Esophagus muscularis mucosa (tissue), 4 donors: ENCODE measurements at regions not wholly inside any gene's neighbourhood (a gene's known extent, or its start where the extent isn't known, plus 50 kb on each side); places are given as distances from the start of the nearest gene placed in this dataset.

Source experiments
- DNase-seq: peaks from one replicate; pipeline ENCODE4 v3.0.0-alpha.2; 2017; ENCODE audit errors: extremely low spot score
- H3K27ac ChIP-seq, 4 donors: fragments of 200-600 bp; sonication (generic); replicated peaks in 1 of 4; 1 replicate in 3 of 4; 2 replicates in 1 of 4; pipeline ENCODE4 v1.5.1; 2016 to 2019; ENCODE audit warnings: mild to moderate bottlenecking in 1 of 4
- H3K27me3 ChIP-seq, 4 donors: fragments of 200-600 bp; sonication (generic); one replicate each; pipeline versions ENCODE4 v1.5.1 to v1.6.0; 2016 to 2019
- H3K36me3 ChIP-seq, 4 donors: fragments of 200-600 bp; sonication (generic); one replicate each; pipeline ENCODE4 v1.5.1; 2016 to 2019
- H3K4me1 ChIP-seq, 4 donors: fragments of 200-600 bp; sonication (generic); one replicate each; pipeline ENCODE4 v1.5.1; 2016 to 2019
- H3K4me3 ChIP-seq, 4 donors: fragments of 200-600 bp; sonication (generic); 1 replicate in 2 of 4; 2 replicates in 2 of 4; pipeline ENCODE4 v1.5.1; 2016 to 2019; ENCODE audit warnings: mild to moderate bottlenecking in 4 of 4, moderate library complexity in 1 of 4
- H3K9me3 ChIP-seq, 4 donors: fragments of 200-600 bp; sonication (generic); 1 replicate in 3 of 4; 2 replicates in 1 of 4; pipeline ENCODE4 v1.5.1; 2016 to 2019
- CTCF ChIP-seq, 3 experiments: fragments of 200-600 bp in 2 of 3; fragments of 450-650 bp in 1 of 3; sonication (generic) in 2 of 3; IDR thresholded peaks; one replicate each; pipeline ENCODE4 v1.5.1; 2017 to 2019; ENCODE audit warnings: antibody characterized with exemption in 3 of 3, mild to moderate bottlenecking in 2 of 3, moderate library complexity in 1 of 3
- EP300 ChIP-seq: sonication (generic); formaldehyde crosslinking; IDR thresholded peaks from one replicate; pipeline ENCODE4 v1.6.1; 2017; ENCODE audit warnings: antibody characterized with exemption
- POLR2A ChIP-seq: fragments of 450-650 bp; IDR thresholded peaks from one replicate; pipeline ENCODE4 v1.6.1; 2017; ENCODE audit warnings: antibody characterized with exemption, moderate library complexity, mild to moderate bottlenecking, low read depth
- POLR2AphosphoS5 ChIP-seq, 2 donors: sonication (generic); formaldehyde crosslinking; IDR thresholded peaks; one replicate each; pipeline ENCODE4 v1.6.1; 2017; ENCODE audit warnings: antibody characterized with exemption in 2 of 2
- WGBS: methylation state at CpG from one replicate; pipeline ENCODE4 v1.1.5; 2018; 5-methylcytosine and 5-hydroxymethylcytosine counted together
- intact Hi-C: fragments of 100-400 bp; cut with DNase I; formaldehyde crosslinking; loops from one replicate; pipeline ENCODE4 v1.15.1; 2023

- TF ChIP-seq POLR2AphosphoS5 (IDR thresholded peaks at IDR 0.05) (no peak), CTCF (IDR thresholded peaks at IDR 0.05) (no peak), POLR2A (no peak), EP300 (no peak)
- WGBS = 49% methylated on average over 5 of the region's 5 CpGs
- Histone ChIP-seq H3K4me3 (no peak overlapping the region), H3K27ac (no peak overlapping the region), H3K9me3 (no peaks in the 10 kb centered on the region), H3K36me3 (no peaks in the 10 kb centered on the region), H3K27me3 (no peaks in the 10 kb centered on the region), H3K4me1 (no peaks in the 10 kb centered on the region)
- intact Hi-C loops = no loop called here
- no peak for DNase-seq
These were observed 305.3 kb upstream of the RGS17 start for GRCh38 chr6:153436351-153436750.

GRCh38 chr6:153435787-153436186 lies 304.7 kb upstream of the RGS17 start:
- no peak overlapping the region for H3K4me3 ChIP-seq
- DNase-seq = no peak
- no peak overlapping the region for H3K27ac ChIP-seq
- no peaks in the 10 kb centered on the region for H3K27me3 ChIP-seq
- TF ChIP-seq POLR2AphosphoS5 (IDR thresholded peaks at IDR 0.05) (no peak), CTCF (IDR thresholded peaks at IDR 0.05) (no peak), EP300 (no peak), POLR2A (no peak)
- intact Hi-C loops = no loop called here
- no peaks in the 10 kb centered on the region for H3K9me3 ChIP-seq
- no peaks in the 10 kb centered on the region for H3K4me1 ChIP-seq
- no peaks in the 10 kb centered on the region for H3K36me3 ChIP-seq

- DNase-seq = no peak
- H3K4me1 ChIP-seq = no peaks in the 10 kb centered on the region
- intact Hi-C loops = no loop called here
- no peaks in the 10 kb centered on the region for H3K9me3 ChIP-seq
- TF ChIP-seq POLR2A (no peak), POLR2AphosphoS5 (IDR thresholded peaks at IDR 0.05) (no peak), CTCF (IDR thresholded peaks at IDR 0.05) (no peak), EP300 (no peak)
- no peak overlapping the region for H3K4me3 ChIP-seq
- WGBS = 60% methylated on average over 2 of the region's 2 CpGs
- no peak overlapping the region for H3K27ac ChIP-seq
- no peaks in the 10 kb centered on the region for H3K27me3 ChIP-seq
- no peaks in the 10 kb centered on the region for H3K36me3 ChIP-seq
These were observed 294.5 kb upstream of the RGS17 start for GRCh38 chr6:153425536-153425935.

GRCh38 chr6:153424719-153425400 lies 293.8 kb upstream of the RGS17 start:
- 55% methylated on average over 5 of the region's 5 CpGs for WGBS
- H3K36me3 ChIP-seq = no peaks in the 10 kb centered on the region
- no peaks in the 10 kb centered on the region for H3K9me3 ChIP-seq
- H3K4me3 ChIP-seq = no peak overlapping the region
- intact Hi-C loops = no loop called here
- DNase-seq = no peak
- no peak for TF ChIP-seq POLR2AphosphoS5 (IDR thresholded peaks at IDR 0.05)
- no peak for TF ChIP-seq CTCF (IDR thresholded peaks at IDR 0.05)
- TF ChIP-seq EP300 = no peak
- no peak for TF ChIP-seq POLR2A
- H3K4me1 ChIP-seq = no peaks in the 10 kb centered on the region
- H3K27ac ChIP-seq = no peak overlapping the region
- no peaks in the 10 kb centered on the region for H3K27me3 ChIP-seq

GRCh38 chr6:153412519-153412918 lies 281.4 kb upstream of the RGS17 start:
- Histone ChIP-seq H3K4me1 (no peaks in the 10 kb centered on the region), H3K4me3 (no peak overlapping the region), H3K36me3 (no peaks in the 10 kb centered on the region), H3K9me3 (no peaks in the 10 kb centered on the region), H3K27ac (no peak overlapping the region), H3K27me3 (no peaks in the 10 kb centered on the region)
- intact Hi-C loops = no loop called here
- 82% methylated on average over 1 of the region's 1 CpG for WGBS
- no peak for TF ChIP-seq POLR2A
- TF ChIP-seq EP300 = no peak
- no peak for TF ChIP-seq CTCF (IDR thresholded peaks at IDR 0.05)
- TF ChIP-seq POLR2AphosphoS5 (IDR thresholded peaks at IDR 0.05) = no peak
- DNase-seq = no peak
